GM18858 (cell line): ENCODE measurements at regions not wholly inside any gene's neighbourhood (a gene's known extent, or its start where the extent isn't known, plus 50 kb on each side); places are given as distances from the start of the nearest gene placed in this dataset.
"Not testable (repeated sequence)": the region's sequence is repeated elsewhere in the genome, so short reads cannot be mapped to it uniquely, and the experiment has no call there.

Source experiments
- ATAC-seq: cut with Tn5 transposase; IDR thresholded peaks from one replicate; pipeline ENCODE4 v1.9.1; 2021; ENCODE audit not compliant: unreplicated experiment

DNA sequence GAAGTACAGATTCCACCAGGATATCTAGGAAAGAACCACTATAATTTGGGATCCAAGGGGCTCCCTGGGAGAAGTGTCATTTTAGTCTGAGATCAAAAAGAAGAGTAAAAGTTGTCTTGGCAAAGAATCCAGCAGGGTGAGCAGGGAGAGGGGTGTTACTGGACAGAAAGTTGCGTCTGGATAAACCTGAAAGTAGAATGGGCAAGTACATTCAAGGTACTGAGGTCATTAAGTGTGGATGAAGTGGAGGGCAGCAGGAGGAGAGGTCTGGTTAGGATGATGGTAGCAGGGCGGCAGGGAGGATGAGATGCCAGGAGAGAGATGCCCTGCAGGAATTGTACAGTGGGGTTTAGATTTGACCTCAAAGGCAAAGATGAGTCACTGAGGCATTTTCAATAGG is 253.3 kb downstream of the KLF13 start:
- ATAC-seq: no peak

DNA sequence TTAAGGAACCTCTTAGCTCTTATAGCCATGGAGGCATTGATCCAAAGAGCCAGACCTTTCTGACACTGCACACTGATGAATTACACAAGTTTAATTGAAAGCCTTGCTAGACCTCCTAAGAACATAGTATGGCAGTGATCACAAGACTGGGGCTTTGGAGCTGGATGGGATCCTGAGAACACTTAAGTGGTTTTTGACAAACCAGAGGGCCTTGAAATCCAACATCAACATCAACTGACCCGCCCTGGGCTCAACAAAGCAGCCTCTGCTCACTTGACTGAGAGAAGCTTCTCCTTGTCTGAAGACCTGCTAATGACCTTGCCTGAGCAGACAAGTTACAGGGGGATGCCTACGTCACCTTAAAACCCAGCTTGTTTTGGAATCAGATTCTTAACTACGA is 257.6 kb downstream of the KLF13 start:
- no peak for ATAC-seq

- ATAC-seq: no peak
Measured at GRCh38 chr15:31585240-31585639, 258.6 kb downstream of the KLF13 start.

- ATAC-seq: no peak
Measured at GRCh38 chr15:31586841-31587240, 260.2 kb downstream of the KLF13 start.

- no peak for ATAC-seq
Measured at GRCh38 chr15:31587583-31587982, 260.9 kb downstream of the KLF13 start.

GRCh38 chr15:31590609-31591008 is 264.0 kb downstream of the KLF13 start:
- ATAC-seq: no peak

DNA sequence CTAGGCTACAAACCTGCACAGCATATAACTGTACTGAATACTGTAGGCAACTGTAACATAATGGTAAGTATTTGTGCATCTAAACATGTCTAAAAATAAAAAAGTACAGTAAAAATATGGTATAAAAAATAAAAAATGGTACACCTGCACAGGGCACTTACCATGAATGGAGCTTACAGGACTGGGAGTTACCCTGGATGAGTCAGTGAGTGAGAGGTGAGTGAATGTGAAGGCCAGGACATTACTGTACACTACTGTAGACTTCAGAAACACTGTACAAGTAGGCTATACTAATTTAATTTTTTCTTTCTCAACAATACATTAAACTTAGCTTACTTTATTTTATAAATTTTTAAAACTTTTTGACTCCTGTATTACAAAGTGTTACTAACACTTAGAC is 265.3 kb downstream of the KLF13 start:
- no peak for ATAC-seq

DNA sequence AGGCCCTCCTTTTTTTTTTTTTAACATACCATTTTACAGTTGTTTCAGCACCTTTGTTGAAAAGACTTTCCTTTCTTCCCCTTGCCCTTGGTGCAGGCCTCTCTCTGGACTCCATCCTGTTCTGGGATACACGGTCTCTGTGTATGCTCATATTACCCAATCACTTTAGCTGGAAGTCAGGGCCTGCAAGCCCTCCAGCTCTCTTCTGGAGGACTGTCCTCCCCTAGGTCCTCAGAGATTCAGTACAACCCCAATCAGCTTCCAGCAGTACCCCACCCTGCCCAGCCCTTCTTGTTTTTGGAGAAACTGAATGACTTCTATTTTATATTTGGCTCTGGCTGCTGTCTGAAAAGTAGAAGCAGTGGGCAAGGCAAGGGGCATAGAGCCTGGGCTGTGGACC is 270.8 kb downstream of the KLF13 start:
- no peak for ATAC-seq

DNA sequence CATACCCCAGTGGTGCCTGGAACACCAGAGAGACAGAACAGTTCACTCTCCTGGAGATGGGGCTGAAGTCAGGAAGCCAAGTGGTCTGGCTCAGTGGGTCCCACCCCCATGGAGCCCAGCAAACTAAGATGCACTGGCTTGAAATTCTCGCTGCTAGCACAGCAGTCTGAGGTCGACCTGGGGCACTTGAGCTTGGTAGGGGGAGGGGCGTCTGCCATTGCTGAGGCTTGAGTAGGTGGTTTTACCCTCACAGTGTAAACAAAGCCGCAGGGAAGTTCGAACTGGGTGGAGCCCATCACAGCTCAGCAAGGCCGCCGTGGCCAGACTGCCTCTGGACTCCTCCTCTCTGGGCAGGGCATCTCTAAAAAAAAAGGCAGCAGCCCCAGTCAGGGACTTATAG is 272.0 kb downstream of the KLF13 start:
- no peak for ATAC-seq

GRCh38 chr15:31605467-31605931 is 278.9 kb downstream of the KLF13 start:
- no peak for ATAC-seq

- no peak for ATAC-seq
Measured at GRCh38 chr15:31606194-31606669, 279.6 kb downstream of the KLF13 start.

DNA sequence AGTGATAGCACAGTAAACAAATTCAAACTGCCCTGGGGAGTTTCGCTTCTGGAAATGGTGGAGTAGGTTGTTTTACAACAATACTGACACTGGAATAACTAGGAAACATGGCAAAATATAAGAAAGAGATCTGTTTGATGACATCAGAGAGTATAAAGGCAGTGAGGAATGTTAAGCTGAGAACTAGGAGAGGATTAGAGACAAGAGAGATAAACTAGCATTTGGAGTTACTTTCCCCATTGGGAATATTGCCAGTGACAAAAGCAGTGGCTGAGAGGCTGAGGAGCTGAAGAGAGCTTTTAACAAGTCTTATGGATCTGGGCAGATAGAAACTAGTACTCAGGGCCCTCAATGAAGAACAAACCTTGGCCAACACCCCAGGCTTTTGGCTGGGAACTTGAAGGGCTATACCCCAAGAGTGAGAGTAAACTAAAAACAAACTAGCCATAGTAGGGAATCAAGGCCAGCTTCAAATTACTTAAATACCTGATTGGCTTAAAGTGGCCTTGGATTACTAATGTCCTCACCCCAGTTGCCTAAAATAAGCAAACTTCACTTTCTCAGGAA is 280.4 kb downstream of the KLF13 start:
- no peak for ATAC-seq

GRCh38 chr15:31607656-31608055 is 281.0 kb downstream of the KLF13 start:
- no peak for ATAC-seq

DNA sequence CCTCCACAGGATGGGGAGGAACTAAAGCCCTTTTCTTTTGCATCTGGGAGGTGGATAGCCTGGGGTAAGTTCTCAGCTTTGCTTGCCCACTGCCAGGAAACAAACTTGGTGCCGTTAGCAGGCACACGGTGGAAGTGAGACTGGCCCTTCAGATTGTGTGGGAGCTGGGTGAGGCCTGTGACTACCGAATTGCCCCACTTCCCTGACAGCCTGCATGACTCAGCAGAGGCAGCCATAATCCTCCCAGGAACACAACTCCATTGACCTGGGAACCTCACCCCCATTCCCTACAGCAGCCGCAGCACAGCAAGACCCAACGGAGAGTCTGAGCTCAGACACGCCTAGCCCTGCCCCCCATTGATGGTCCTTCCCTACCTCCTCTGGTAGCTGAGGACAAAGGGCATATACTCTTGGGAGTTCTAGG is 282.6 kb downstream of the KLF13 start:
- no peak for ATAC-seq

DNA sequence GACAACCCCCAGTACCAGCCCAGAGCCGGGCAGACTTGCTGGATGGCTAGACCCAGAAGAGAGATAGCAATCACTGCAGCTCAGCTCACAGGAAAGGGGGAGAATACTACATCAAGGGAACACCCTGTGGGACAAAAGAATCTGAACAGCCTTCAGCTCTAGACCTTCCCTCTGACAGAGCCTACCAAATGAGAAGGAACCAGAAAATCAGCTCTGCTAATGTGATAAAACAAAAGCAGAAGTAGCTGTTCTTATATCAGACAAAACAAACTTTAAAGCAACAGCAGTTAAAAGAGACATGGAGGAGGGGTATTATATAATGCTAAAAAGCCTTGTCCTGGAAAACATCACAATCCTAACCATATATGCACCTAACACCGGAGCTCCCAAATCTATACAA is 283.3 kb downstream of the KLF13 start:
- no peak for ATAC-seq

DNA sequence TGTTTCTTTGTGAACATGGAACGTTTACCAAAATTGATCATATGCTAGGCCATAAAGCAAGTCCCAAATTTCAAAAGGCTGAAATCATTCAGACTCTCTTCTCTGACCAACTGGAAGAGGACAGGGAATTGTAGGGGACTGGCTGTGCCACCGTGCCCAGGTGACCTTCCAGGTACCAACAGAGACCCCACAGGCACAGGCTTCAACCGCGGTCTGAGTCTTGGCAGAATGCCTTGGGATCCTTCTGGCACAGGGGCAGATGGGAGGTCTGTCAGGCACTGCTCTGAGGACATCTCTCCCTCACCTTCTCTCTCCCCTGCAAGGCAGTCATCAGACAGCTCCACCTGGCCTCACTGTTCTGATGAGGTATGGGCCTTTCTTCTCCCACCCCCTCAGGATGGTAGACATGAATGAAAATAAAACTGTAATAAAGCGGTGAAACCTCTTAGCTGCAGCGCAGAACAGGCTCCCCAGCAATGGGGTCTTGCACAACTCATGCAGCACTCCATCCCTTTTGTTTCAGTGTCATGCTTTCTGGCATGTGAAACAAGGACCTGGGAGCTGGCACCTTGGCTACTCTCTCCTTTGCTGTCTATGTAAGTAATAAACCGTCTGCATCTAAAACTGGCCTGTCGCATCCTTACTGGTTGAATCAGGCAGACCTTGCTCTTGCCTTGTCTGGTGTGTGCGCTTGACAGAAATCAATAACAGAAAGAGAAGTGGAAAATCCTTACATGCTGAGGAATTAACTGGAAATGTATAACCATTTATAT is 289.2 kb downstream of the KLF13 start:
- no peak for ATAC-seq

DNA sequence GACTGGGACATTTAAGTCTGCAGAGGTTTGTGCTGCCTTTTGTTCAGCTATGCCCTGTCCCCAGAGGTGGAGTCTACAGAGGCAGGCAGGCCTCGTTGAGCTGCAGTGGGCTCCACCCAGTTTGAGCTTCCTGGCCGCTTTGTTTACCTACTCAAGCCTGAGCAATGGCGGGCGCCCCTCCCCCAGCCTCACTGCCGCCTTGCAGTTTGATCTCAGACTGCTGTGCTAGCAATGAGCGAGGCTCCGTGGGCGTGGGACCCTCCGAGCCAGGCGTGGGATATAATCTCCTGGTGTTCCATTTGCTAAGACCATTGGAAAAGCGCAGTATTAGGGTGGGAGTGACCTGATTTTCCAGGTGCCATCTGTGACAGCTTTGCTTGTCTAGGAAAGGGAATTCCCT is 296.7 kb downstream of the KLF13 start:
- not testable (repeated sequence) for ATAC-seq

- not testable (repeated sequence) for ATAC-seq
Measured at GRCh38 chr15:31624115-31624514, 297.5 kb downstream of the KLF13 start.

DNA sequence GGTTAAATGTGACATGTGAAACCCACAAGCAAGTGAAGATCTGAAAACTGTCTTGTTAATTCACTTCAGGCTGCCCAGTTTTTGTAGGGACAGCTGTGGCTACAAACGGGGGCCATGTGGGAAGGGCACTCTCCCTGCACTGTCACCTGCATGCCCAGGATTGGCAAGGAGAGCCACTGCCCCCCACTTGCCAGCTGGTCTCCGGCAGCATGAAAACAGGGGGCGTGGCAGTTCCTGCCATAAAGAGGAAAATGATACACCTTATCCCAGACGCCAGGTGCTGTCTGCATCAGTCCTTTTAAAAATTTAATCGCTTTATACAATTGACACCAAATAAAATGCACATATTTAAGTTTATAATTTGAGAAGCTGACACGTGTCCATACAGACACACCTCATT is 309.1 kb downstream of the KLF13 start:
- not testable (repeated sequence) for ATAC-seq

- ATAC-seq: not testable (repeated sequence)
Measured at GRCh38 chr15:31636911-31637310, 310.3 kb downstream of the KLF13 start.

DNA sequence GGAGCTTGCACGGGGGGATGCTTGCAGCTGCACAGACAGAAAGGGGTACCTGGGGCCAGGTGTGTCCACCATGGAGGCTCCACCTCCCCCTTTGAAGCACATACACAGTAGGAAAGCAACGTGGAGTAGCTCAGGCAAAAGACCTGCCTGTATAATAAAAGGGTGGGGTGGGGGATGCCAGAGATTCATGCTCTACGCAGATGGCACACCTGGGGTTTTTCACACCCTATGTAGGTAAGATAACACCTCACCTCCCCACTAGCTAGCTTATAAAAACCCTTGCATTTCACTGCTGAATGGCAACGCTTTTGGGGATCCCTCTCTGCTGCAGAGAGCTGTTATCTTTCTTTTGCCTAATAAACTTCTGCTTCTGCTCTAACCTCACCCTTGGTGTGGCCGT is 317.3 kb downstream of the KLF13 start:
- ATAC-seq: not testable (repeated sequence)

DNA sequence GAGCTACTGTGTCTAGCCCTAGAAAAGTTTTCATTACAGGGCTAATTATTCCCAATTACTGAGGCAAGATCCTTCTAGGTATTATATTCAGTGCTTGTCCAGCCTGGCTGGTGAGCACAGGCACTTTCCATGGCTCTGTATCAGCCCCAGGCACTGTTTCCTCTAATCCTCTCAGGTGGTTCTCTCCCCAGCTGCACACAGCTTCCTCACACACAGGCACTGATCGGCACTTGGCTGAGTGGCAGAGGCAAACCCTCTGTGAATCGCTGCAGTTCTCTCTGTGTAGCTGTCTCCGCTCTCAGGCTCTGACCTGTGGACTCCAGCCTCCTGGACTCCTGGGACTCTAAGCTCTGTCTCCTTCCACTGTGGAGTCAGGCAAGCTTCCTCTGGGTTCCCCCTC is 318.1 kb downstream of the KLF13 start:
- not testable (repeated sequence) for ATAC-seq
